ENCODE measurements at regions not wholly inside any gene's neighbourhood (a gene's known extent, or its start where the extent isn't known, plus 50 kb on each side); places are given as distances from the start of the nearest gene placed in this dataset.

DNA sequence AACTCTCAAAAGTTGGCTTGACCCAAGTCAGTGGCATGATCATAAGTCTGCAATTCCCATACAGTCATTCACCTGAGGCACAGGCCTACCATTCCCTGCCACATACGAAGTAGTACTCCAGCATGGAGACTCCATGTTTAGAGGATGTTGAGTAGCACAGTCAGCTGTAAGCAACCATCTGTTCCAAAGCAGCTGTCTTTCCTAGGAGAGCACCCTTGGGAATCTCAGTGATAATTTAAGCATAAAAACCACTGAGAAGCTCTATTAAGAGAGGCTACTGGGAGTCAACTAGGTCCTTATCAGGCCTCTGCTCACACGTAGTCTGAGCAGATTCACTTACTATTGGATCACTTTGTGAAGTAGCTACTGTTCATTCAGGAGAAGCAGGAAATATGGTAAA is 61.6 kb upstream of the UNC5B start:
- DNase-seq (ENCODE audit: low read depth) = no peak

DNA sequence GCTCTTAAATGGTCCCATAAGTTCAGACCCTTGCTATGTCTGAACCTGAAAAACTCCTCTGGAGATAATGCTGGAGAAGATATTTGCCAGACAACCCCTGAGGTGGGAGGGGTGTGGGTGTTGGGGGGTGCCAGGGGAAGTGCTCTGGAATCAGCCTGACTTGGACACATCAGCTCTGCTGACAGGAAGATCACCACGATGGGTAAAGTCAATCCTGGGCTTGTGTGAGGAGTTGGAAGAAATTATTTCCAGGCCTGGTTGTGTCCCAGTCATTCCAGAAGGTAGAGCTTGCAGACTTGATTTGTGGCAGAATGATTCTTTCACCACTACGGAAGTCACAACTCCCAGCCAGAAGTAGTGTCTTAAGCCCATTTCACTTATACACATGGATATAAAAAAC is 60.3 kb upstream of the UNC5B start:
- DNase-seq (ENCODE audit: low read depth) = no peak

DNA sequence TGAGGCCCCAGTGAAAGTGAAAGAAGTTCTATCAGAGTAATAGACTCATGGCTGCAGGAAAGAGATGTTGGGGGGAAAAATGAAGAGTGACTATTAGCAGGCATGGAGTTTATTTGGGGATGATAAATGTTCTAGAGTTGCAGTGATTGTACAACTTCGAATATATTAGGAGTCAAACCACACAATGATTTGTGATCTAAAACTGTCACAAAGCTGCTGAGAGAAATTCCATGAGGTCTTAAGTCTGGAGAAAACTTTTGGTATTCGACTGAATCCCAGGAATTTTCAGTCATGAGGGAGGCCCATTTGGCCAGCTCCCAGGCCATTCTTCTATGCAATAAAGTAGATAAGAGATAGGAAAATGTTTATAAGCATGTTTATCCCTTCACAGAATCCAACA is 55.9 kb upstream of the UNC5B start:
- DNase-seq (ENCODE audit: low read depth) = no peak

DNA sequence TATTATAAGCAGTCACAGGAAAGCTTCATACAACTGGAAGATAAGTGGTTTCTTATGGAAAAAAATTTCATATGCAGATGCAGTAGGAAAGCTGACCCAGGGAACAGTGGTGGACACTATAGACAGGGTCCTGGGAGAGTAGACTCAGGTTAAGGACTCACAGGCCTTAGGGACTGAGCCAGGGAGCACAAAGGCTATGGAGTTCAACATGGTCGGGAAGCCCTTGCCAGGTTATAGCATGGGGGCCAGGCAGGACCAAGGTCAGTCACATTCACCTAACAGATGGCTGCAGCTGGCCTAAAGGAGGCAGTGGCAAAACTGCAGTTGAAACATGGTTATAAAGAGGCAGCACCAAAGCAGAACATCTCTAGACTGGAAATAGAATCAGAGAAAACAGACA is 54.9 kb upstream of the UNC5B start:
- no peak for DNase-seq (ENCODE audit: low read depth)

DNA sequence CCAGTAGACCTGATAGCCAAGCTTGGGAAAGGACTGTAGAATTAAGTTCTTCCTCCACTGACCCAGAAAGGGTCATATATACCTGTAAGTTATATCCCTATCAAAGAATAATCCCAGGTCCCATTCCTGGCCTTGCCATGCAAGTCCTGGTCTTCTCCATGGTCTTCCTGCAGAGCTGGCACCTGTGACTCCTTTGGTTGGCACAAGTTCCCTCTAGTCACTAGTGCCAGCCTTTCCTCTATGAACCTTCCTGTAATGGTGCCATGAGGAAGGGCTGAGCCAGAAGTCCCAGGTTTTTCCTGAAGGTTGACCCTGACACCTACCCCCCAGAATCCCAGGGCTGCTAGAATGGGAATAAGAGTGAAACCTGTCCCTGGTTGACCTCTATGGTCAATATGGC is 54.1 kb upstream of the UNC5B start:
- no peak for DNase-seq (ENCODE audit: low read depth)

DNA sequence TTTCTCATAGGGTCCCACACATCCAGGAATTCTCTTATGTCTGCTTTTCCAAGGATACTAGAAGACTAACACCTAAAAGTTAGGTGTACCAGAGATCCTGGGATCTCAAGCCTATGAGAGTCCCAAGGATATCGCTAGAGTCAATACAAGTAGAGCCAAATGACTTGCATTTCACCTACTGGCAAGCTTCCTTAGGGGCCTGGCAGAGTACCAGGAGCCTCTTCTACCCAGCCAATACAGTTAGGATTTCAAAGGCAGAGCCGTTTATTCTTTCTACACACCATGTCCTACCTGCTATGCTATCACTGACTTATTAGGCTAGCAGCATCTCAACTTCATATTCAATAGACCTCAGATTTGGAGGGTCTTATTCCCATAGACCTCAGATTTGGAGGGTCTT is 53.5 kb upstream of the UNC5B start:
- no peak for DNase-seq (ENCODE audit: low read depth)

DNA sequence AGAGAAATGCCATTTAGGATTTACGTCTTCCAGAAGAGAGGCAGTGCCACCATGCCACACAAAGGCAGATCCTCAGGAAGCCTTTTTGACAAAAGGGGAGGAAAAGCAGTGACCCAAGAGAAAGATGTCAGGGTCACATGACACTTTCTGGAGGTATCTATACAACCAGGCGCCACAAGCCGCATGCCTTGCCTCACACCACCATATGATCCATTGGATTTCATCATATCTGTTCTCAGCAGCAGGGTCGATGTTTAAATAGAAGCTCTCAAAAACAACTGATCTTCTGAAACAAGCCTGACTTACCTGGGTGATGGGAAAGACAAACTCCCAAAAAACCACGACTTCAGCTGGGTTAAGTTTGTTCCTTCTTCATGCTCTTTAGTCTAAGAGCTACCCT is 52.5 kb upstream of the UNC5B start:
- DNase-seq (ENCODE audit: low read depth) = no peak

DNA sequence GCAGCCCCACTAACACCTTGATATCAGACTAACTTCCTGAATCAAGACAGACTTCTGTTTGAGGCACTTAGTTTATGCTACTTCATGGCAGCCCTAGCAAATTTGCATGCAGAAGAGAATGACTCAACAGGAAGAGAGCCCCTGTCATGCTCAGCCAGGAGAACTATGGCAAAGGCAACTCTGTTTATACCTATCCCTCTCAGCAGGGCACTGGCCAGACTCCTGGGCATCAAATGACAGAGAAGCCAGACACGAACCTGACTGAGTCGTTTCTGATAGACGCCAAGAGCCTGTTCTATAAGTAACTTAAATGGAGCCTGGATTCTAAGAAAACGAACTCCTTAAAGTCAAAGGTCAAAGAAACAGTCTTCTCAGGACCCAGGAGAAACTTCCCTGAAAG is 50.9 kb upstream of the UNC5B start:
- DNase-seq (ENCODE audit: low read depth) = no peak
